Kidney epithelial cell (primary cell): ENCODE measurements at regions not wholly inside any gene's neighbourhood (a gene's known extent, or its start where the extent isn't known, plus 50 kb on each side); places are given as distances from the start of the nearest gene placed in this dataset.

Experiments
- DNase-seq: peaks from one replicate; pipeline ENCODE4 v3.0.0-alpha.2; 2010; ENCODE audit warnings: low read depth
- H3K27me3 ChIP-seq: 2 replicates; pipeline ENCODE4 v1.6.0; 2011; ENCODE audit warnings: low read length; ENCODE audit not compliant: control insufficient read depth, insufficient read depth
- H3K36me3 ChIP-seq: 2 replicates; pipeline ENCODE4 v1.5.1; 2011; ENCODE audit warnings: low read length; ENCODE audit not compliant: control insufficient read depth, insufficient read depth
- H3K4me3 ChIP-seq: 2 replicates; pipeline ENCODE4 v1.5.1; 2011; ENCODE audit warnings: low read depth, mild to moderate bottlenecking, control low read depth, low read length
- TF ChIP-seq, protein P1 (sequence below): IDR thresholded peaks from 2 replicates; pipeline ENCODE4 v1.5.1; 2011; ENCODE audit warnings: mild to moderate bottlenecking, moderate library complexity, low read length, control low read depth, inconsistent platforms; ENCODE audit not compliant: insufficient read depth, poor library complexity, severe bottlenecking

DNA sequence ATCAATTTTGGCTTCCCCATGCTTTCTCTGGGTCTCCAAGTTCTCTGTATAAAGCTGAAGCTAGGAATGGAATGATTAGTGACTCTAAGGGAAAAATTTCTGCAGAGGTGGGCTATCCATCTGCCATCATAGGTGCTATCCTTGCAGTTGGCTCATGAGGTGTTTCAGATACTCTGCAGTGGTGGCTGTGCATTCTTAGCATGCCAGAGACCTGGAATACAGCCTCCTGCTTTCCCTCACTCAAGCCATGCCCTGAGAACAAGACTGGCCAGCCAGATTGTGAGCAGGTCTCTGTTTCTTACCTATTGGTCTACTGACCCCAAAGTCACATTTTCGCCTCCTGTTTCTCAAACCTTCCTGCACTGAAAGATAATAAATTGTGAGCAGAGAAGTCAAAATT lies 719.6 kb downstream of the CCSER2 start:
- TF ChIP-seq, protein P1, sequence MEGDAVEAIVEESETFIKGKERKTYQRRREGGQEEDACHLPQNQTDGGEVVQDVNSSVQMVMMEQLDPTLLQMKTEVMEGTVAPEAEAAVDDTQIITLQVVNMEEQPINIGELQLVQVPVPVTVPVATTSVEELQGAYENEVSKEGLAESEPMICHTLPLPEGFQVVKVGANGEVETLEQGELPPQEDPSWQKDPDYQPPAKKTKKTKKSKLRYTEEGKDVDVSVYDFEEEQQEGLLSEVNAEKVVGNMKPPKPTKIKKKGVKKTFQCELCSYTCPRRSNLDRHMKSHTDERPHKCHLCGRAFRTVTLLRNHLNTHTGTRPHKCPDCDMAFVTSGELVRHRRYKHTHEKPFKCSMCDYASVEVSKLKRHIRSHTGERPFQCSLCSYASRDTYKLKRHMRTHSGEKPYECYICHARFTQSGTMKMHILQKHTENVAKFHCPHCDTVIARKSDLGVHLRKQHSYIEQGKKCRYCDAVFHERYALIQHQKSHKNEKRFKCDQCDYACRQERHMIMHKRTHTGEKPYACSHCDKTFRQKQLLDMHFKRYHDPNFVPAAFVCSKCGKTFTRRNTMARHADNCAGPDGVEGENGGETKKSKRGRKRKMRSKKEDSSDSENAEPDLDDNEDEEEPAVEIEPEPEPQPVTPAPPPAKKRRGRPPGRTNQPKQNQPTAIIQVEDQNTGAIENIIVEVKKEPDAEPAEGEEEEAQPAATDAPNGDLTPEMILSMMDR: no peak
- no peaks in the 10 kb centered on the region for H3K27me3 ChIP-seq
- H3K36me3 ChIP-seq: no peaks in the 10 kb centered on the region
- H3K4me3 ChIP-seq: no peak overlapping the region
- no peak for DNase-seq

DNA sequence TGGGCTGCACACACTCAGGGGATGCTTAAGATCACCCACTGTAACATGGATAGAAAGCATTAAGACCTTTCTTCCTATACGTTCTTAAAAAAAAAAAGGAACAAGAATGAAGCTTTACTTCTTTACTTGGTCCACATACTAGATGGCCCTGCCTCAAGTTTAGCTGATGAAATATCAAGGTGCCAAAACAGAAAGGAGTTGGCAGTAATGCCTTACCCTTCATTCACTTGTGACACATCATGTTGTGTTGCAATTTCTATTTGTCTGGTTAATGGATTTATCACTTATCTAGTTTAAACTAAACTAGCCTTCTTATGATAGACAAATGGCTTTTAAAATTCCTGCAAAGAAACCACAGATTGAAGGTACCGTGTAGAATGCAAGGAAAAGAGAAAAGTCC lies 720.3 kb downstream of the CCSER2 start:
- Histone ChIP-seq H3K4me3 (no peak overlapping the region), H3K27me3 (no peaks in the 10 kb centered on the region), H3K36me3 (no peaks in the 10 kb centered on the region)
- no peak for DNase-seq
- TF ChIP-seq, protein P1: no peak

DNA sequence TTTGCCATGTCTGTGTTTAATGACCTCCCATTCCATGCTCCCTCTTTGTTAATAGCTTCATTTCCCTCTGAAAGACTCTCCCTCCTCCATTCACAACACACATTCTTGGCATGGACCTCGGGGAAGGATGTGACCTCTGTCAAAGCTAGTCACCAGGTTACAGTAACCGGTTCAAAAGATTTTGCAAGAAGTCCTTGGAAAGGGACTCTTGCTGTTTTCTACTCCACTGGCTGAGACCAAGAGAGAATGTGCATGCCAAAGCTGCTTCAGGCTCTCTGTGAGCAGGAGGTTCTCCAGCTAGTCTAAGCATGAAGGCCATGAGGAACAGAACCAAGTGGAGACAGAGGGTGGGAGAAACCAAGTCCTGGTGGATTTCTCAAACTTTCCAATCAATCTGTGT lies 732.6 kb downstream of the CCSER2 start:
- no peak for DNase-seq
- no peak overlapping the region for H3K4me3 ChIP-seq
- no peaks in the 10 kb centered on the region for H3K27me3 ChIP-seq
- TF ChIP-seq, protein P1: no peak
- H3K36me3 ChIP-seq: no peaks in the 10 kb centered on the region

DNA sequence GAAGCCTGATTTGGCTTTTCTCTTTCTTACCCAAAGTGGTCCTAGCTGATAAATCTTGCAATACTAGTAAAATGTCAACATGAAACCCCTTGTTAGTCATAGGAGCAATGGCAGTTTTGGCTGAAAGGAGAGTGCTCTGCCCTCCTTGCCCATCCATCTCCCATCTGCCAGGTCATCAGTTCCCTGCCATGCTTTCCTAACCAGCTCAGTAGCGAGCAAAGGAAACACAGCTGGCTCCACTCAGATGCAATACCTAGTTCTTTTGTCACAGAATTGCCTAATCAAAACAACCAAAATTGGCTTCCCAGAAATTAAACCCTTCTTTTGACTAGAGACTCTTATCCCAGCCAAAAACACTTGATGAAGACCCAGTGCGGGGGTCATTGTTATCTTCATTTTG lies 733.0 kb downstream of the CCSER2 start:
- Histone ChIP-seq H3K27me3 (no peaks in the 10 kb centered on the region), H3K36me3 (no peaks in the 10 kb centered on the region), H3K4me3 (no peak overlapping the region)
- TF ChIP-seq, protein P1: no peak
- no peak for DNase-seq

DNA sequence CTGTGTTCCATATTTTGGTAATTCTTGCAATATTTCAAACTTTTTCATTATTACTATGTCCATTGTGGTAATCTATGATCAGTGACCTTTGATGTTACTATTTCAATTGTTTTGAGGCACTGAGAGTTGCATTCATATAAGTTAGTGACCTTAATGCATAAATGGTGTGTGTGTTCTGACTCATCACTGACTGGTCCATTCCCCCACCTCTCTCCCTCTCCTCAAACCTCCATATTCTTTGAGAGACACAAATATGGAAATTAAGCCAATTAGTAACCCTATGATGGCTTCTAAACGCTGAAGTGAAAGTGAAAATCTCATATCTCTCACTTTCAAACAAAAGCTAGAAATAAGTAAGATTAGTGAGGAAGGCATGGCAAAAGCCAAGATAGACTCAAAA lies 739.6 kb downstream of the CCSER2 start:
- Histone ChIP-seq H3K36me3 (no peaks in the 10 kb centered on the region), H3K4me3 (no peak overlapping the region), H3K27me3 (no peaks in the 10 kb centered on the region)
- no peak for DNase-seq
- TF ChIP-seq, protein P1: no peak

DNA sequence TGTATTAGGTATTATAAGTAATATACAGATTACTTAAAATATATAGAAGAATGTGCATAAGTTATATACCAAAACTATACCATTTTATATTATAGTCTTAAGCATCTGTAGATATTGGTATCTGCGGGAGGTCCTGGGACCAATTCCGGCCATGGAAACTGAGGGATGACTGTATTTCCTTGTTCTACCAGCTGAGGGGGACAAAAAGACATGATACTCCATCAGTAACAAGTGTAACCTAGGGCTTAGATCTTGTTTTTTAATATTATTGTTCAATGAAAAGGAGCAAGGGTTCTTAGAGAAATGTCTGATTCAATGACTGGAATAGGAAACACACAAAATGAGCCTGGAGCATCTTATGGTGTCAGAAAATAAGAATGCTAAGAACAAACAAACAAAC lies 752.5 kb downstream of the CCSER2 start:
- Histone ChIP-seq H3K27me3 (no peaks in the 10 kb centered on the region), H3K4me3 (no peak overlapping the region), H3K36me3 (no peaks in the 10 kb centered on the region)
- TF ChIP-seq, protein P1: peak; percentile 14
- no peak for DNase-seq
